Left renal cortex interstitium (tissue), 4 donors: ENCODE measurements at regions not wholly inside any gene's neighbourhood (a gene's known extent, or its start where the extent isn't known, plus 50 kb on each side); places are given as distances from the start of the nearest gene placed in this dataset.

ENCODE experiments used
- DNase-seq, 4 donors: peaks; one replicate each; pipeline ENCODE4 v3.0.0-alpha.2; 2013; ENCODE audit warnings: low read depth in 4 of 4, low spot score in 2 of 4, missing footprints in 1 of 4

DNA sequence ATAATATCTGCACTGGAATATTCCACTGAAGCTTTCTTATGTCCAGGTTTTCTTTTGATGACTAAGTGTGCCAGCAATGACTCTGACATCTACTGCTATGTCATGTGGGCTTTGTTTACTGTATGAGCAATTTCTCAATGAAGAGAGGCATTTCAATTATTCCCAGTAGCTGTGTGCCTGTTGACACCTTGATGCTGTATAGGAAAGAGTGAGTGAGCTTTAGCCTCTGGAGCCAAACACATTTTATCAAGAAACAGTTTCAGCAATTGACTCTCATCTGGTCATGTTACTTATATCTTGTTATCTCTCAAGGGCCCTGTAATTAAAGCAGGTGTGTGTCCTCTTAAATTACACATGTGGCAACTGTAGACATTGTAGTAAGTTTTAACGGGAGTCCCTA is 493.2 kb upstream of the FANCL start:
- DNase-seq = no peak

- DNase-seq = no peak
Measured at GRCh38 chr2:58732999-58733398, 491.9 kb upstream of the FANCL start.

DNA sequence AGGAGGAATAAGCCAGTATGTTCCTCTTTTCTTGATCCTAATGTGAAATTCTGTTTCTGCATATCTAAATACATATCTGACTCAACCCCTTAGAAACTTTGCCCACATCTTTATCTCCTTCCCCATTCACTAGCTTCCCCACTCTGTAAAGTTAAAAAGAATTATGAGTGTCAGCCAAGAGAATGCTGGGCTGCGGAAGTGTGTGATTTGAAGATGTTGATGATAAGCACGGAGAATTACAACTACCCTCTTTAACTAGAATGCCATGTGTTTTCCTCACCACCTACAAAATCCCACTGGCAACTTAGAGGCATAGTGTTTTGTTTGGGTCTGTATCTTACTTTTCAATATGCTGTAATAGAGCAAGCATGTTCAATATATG is 490.4 kb upstream of the FANCL start:
- DNase-seq = no peak

GRCh38 chr2:58730764-58731487 is 489.8 kb upstream of the FANCL start:
- DNase-seq = no peak

DNA sequence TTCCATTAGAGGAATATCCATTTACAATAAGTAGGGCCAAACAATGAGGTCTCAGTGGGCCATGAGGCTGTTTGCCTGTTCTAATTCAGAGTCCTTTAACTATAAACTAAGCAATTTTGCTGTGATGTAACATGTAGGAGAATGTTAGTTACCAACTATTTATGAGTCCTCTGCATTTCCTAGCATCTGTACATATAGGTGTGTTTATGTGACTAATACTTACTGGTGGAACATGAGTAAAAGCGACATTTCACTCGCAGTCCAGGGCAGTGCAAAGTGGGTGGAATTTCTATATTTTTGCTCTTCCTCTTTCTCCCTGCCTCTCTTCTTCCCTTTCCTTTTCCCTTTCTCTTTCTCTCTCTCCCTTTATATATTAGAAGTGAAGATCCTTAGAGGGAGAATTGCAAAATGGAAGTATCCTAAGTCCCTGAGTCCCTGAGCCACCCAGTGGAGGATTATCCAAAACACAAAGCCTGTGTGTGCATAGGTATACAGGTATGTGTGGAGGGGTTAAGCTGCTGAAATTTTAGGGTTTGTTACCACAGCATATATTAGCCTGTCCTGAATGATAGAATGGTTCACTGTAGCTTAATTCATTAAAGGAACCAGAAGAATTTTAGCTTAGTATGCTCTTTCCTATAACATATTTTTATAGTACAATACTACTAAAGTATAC is 487.0 kb upstream of the FANCL start:
- DNase-seq = no peak

- no peak for DNase-seq
Measured at GRCh38 chr2:58721912-58722591, 480.9 kb upstream of the FANCL start.

DNA sequence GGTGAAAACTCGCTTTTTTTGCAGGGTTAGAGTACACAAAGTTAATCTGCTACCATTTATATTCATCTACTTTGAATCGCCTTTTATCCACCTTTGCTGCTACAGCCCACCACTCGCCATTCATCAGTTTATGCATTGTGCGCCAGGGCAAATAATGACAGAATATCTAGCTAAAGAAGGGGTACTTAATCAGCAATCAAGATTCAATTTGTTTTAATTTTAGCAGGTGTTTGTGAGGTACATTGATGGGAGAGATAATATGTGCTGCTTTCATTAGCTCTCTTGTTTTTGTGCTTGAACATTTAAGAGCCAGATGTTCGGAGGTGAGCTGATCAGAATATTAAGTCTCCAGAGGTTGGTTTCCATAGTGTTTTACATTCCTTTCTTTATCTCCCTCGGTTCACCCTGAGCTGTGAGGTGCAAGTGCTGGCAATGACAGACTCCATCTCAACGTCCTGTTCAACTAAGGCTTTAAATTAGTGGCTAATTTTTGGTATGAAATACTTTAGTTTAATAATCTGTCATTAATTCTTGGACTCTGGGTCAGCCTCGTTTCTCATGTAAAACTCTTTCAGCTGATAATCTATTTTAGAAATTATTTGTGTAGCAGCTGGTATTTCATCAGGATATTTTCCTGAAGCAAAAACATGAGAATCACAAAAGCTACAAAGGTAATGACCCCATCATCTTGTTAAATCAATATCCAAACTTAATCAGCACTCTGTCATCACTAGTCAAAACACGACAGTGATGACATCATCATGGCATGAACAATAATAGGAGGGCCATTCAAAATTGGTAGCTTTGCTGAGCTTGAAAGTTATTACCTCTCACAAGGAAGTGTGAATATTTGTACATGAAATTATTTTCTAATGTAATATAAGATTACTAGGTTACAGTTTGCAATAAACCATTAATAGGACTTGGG is 479.9 kb upstream of the FANCL start:
- DNase-seq = no peak

DNA sequence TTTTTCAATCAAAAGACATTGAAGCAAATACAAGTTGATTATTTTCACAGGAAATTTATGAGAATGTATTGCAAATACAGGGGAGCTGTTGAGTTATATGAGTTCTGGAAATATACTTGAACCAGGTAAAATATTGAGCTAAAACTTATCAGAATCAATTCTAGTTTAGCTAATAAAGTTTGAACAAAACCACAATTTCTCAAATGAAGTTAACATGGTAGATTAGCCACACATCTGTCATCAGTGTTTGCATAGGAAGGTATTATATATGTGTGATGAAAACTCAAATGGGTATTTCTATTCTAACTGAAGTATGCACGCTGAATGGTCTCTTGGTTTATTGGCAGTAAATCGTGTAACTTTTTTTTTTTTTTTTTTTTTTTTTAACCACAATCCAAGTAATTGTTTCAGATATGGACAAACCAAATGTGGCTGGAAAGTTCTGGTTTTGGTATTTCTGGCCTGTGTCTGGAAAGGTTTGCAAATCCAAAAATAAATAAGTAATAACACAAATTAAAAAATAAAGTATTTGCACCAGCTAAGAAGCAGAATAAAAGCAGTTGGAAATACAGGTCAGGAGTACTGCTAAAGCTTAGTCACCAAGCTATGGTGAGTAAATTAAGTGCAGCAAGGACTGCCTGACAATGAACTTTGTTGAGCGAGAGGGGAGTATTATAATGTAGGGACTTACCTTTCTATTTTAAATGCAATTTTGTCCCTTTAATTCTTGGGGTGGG is 479.1 kb upstream of the FANCL start:
- no peak for DNase-seq

GRCh38 chr2:58715344-58715743 is 474.2 kb upstream of the FANCL start:
- DNase-seq = no peak

GRCh38 chr2:58714238-58714637 is 473.1 kb upstream of the FANCL start:
- no peak for DNase-seq

GRCh38 chr2:58710795-58711279 is 469.7 kb upstream of the FANCL start:
- DNase-seq = no peak

- DNase-seq = no peak
Measured at GRCh38 chr2:58709687-58710354, 468.7 kb upstream of the FANCL start.

- no peak for DNase-seq
Measured at GRCh38 chr2:58709274-58709673, 468.1 kb upstream of the FANCL start.

- no peak for DNase-seq
Measured at GRCh38 chr2:58708565-58708964, 467.4 kb upstream of the FANCL start.

DNA sequence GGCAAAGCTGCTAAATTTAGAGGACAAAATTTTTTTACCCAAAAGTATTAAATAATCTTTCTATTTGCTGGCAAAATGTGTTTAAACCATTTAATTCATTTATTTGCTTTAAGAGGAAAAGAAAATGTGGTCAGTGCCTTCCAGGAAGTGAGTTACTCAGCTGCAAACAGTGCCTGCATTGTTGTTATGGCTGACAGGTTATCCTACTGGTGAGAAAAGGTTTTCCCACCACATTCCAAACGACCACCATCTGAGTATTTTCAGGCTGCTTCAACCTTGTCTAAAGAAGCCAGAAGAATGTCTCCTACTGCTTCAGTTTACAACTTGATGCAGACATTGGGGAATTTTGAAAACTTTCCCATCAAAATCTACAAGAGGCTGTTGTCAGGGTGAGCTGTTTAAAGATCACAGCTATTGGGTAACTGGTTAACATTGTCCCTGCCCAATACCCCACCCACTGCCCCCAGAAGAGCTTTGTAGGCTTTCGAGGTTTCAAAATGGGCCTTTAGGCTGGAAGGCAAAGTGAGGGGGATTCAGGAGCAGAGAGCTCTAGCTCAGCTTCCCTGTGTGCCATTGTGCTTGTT is 461.3 kb upstream of the FANCL start:
- DNase-seq = no peak

GRCh38 chr2:58701688-58702301 is 460.7 kb upstream of the FANCL start:
- no peak for DNase-seq

DNA sequence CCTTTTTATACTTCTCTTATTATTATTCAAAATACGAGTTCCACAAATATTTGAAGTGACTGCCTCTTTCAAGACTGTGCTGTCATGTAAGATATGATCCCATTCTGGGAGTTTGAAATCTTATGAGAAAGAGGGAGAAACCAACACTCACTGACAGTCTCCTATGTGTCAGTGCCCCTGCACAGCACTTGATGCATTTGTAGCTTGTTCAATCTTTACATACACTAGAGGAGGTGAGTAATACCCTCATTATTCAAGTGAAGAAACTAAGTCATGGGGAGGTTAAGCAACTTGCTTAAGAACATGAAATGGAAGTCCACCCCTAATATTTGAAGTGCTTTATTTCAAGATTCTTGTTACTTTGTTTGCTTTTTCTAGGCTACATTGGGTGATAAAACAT is 459.5 kb upstream of the FANCL start:
- no peak for DNase-seq

DNA sequence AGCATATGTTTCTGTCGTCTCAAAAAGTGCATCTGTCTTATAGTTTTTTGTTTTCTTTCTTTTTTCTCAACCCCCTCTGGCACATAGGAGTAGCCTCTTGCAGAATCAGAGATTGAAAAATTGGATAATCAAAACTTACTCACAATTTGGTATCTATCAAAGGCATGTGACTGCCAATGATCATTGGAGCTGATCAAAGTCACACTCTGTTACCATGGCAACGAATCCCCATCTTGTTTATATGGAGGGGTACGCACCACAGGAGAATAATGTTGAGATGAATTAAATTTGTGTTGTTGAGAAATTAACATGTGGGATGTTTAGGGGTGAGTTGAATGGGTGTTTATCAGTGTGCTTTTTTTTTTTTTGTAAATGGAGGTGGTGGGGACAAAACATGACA is 458.3 kb upstream of the FANCL start:
- DNase-seq = no peak

- no peak for DNase-seq
Measured at GRCh38 chr2:58698620-58699019, 457.5 kb upstream of the FANCL start.
